PC-9 (cell line): ENCODE measurements at regions not wholly inside any gene's neighbourhood (a gene's known extent, or its start where the extent isn't known, plus 50 kb on each side); places are given as distances from the start of the nearest gene placed in this dataset.

Experiments
- CTCF ChIP-seq: fragments of 200-600 bp; sonication (generic); conservative IDR thresholded peaks from 2 replicates; pipeline ENCODE4 v1.6.1; 2017; ENCODE audit warnings: mixed run types, antibody characterized with exemption, mild to moderate bottlenecking, moderate library complexity
- EZH2 ChIP-seq: fragments of 200-600 bp; sonication (generic); IDR thresholded peaks from 2 replicates; pipeline ENCODE4 v1.8.0; 2017; ENCODE audit warnings: antibody characterized with exemption, low read depth

- TF ChIP-seq CTCF (no peak), EZH2 (no peak)
Observed at GRCh38 chr2:139055202-139055601, 275.0 kb upstream of the NXPH2 start.
